ENCODE measurements at regions not wholly inside any gene's neighbourhood (a gene's known extent, or its start where the extent isn't known, plus 50 kb on each side); places are given as distances from the start of the nearest gene placed in this dataset.

DNA sequence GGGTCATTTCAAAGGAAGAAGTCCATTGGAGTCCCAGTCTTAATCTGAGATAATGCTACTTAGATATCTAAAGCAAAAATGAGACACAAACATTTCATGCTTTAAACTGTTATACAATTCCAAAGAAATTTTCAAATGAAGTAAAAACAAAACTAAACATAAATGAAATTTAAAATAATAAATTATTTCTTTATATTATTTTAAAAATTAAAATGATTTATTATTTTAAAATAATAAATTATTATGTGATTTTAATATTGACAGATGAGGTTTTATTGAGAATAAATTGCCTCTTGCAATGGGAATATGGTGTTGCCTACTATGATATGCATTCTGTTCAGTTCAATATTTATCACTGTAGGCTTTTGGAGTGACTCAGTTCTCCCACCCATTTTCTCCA lies 93.7 kb upstream of the BACH2 start:
- Histone ChIP-seq H3K27me3 (ENCODE audit: control insufficient read depth in 2 of 2, insufficient read depth in 2 of 2, low read length in 2 of 2) (peaks cover 3 to 5% of the 10 kb centered on the region in 2 donors), H3K9ac (ENCODE audit: low read depth in 1 of 2, low read length in 2 of 2) (no peak overlapping the region), H3K4me1 (ENCODE audit: control insufficient read depth in 2 of 2, insufficient read depth in 2 of 2, low read length in 2 of 2) (no peaks in the 10 kb centered on the region), H3K4me3 (ENCODE audit: low read length in 2 of 2) (no peak overlapping the region), H3K27ac (ENCODE audit: low read depth in 2 of 2, low read length in 2 of 2) (no peak overlapping the region), H3K36me3 (ENCODE audit: control insufficient read depth in 2 of 2, insufficient read depth in 2 of 2, low read length in 2 of 2) (no peaks in the 10 kb centered on the region), H3K9me3 (ENCODE audit: control insufficient read depth in 2 of 2, low read length in 2 of 2) (no peaks in the 10 kb centered on the region)

DNA sequence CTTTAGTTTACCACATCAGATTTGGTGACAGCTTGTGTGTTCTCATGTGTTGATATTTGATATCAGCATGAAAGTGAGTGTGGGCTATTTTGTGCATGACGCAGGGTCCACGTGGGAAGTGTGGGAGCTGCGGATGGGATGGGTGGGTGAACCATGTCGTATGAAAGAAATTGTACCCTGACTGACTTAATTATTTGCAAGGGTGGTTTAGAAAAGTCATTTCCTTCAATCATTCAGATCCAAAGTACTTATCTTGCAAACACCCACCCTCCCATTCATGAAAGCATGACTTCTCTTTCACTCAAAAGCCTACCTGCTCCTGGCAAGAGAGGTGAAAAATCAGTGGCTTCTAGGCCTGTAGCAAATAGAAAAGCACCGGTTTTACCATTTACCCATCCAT lies 91.8 kb upstream of the BACH2 start:
- peaks cover 0 to 3% of the 10 kb centered on the region in 2 donors for H3K27me3 ChIP-seq (ENCODE audit: control insufficient read depth in 2 of 2, insufficient read depth in 2 of 2, low read length in 2 of 2)
- no peaks in the 10 kb centered on the region for H3K4me1 ChIP-seq (ENCODE audit: control insufficient read depth in 2 of 2, insufficient read depth in 2 of 2, low read length in 2 of 2)
- no peaks in the 10 kb centered on the region for H3K36me3 ChIP-seq (ENCODE audit: control insufficient read depth in 2 of 2, insufficient read depth in 2 of 2, low read length in 2 of 2)
- H3K27ac ChIP-seq (ENCODE audit: low read depth in 2 of 2, low read length in 2 of 2): no peak overlapping the region
- no peak overlapping the region for H3K9ac ChIP-seq (ENCODE audit: low read depth in 1 of 2, low read length in 2 of 2)
- H3K4me3 ChIP-seq (ENCODE audit: low read length in 2 of 2): no peak overlapping the region
- no peaks in the 10 kb centered on the region for H3K9me3 ChIP-seq (ENCODE audit: control insufficient read depth in 2 of 2, low read length in 2 of 2)

- no peak overlapping the region for H3K9ac ChIP-seq (ENCODE audit: low read depth in 1 of 2, low read length in 2 of 2)
- no peaks in the 10 kb centered on the region for H3K4me1 ChIP-seq (ENCODE audit: control insufficient read depth in 2 of 2, insufficient read depth in 2 of 2, low read length in 2 of 2)
- H3K27ac ChIP-seq (ENCODE audit: low read depth in 2 of 2, low read length in 2 of 2): no peak overlapping the region
- H3K36me3 ChIP-seq (ENCODE audit: control insufficient read depth in 2 of 2, insufficient read depth in 2 of 2, low read length in 2 of 2): no peaks in the 10 kb centered on the region
- H3K27me3 ChIP-seq (ENCODE audit: control insufficient read depth in 2 of 2, insufficient read depth in 2 of 2, low read length in 2 of 2): peaks cover 0 to 3% of the 10 kb centered on the region in 2 donors
- H3K4me3 ChIP-seq (ENCODE audit: low read length in 2 of 2): no peak overlapping the region
- H3K9me3 ChIP-seq (ENCODE audit: control insufficient read depth in 2 of 2, low read length in 2 of 2): no peaks in the 10 kb centered on the region
Measured at GRCh38 chr6:90387826-90388225, 91.2 kb upstream of the BACH2 start.

DNA sequence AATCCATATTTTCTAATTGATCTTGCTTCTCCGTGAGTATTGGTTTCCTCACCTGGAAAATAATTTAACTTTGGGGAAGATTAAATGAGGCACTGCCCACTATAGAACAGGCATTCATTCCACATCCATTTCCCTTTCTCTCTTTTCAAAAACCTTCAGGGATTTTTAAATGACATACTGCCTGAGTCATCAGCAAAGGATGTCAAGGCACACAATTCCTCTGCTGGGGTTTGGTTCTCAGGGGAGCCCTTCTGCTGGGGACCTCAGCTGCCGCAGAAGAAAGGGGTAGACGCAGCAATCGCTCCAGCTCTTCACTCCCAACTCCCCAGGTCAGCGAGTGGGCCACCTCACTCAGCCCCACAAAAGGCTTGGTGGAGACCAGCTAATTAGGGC lies 90.7 kb upstream of the BACH2 start:
- peaks cover 0 to 3% of the 10 kb centered on the region in 2 donors for H3K27me3 ChIP-seq (ENCODE audit: control insufficient read depth in 2 of 2, insufficient read depth in 2 of 2, low read length in 2 of 2)
- no peak overlapping the region for H3K9ac ChIP-seq (ENCODE audit: low read depth in 1 of 2, low read length in 2 of 2)
- no peak overlapping the region for H3K27ac ChIP-seq (ENCODE audit: low read depth in 2 of 2, low read length in 2 of 2)
- no peak overlapping the region for H3K4me3 ChIP-seq (ENCODE audit: low read length in 2 of 2)
- no peaks in the 10 kb centered on the region for H3K9me3 ChIP-seq (ENCODE audit: control insufficient read depth in 2 of 2, low read length in 2 of 2)
- no peaks in the 10 kb centered on the region for H3K36me3 ChIP-seq (ENCODE audit: control insufficient read depth in 2 of 2, insufficient read depth in 2 of 2, low read length in 2 of 2)
- H3K4me1 ChIP-seq (ENCODE audit: control insufficient read depth in 2 of 2, insufficient read depth in 2 of 2, low read length in 2 of 2): no peaks in the 10 kb centered on the region

DNA sequence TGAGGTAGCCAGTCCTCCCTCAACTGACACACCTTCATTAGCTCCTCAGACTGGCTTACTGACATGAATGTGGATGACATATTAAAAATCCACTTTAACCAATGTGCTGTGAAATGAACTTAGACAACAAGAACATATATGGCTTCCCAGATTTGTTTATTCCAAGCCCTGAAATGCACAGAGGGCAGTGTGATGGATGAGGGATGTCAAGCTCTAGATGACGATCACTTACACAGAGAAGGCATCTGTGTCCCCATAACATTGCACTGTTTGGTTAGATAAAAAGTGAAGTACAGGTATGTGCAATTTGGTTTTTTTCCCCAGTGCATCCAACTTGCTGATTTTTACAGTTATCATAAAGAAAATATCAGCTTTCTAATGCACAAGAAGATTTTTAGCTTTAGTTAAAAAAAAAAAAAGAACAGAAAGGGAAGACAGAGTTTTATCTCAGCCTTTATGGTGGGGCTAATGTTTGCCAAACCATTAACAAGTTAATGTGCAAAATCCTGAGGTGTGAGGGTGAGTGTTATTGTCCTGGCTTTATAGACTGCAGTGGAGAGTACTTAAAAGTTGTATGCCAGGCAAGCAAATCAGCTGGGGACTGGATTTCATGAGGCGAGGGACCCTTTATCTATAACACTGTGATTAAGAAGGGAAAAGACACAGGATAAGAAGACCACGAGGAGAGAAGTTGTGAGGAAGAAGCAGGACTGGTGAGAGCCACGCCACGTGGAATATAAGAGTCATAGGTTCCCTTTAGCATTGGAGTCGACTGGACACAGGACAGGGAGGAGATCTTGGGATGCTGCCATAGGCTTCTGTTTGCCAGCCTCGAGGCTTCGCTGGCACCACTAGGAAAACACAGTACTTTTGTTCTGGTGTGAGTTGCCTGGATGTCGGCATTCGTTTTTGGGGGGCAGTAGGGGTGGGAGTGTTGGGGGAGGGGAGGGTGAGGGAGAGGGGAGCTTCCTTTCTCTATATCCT lies 90.0 kb upstream of the BACH2 start:
- Histone ChIP-seq H3K27ac (ENCODE audit: low read depth in 2 of 2, low read length in 2 of 2) (no peak overlapping the region), H3K4me1 (ENCODE audit: control insufficient read depth in 2 of 2, insufficient read depth in 2 of 2, low read length in 2 of 2) (no peaks in the 10 kb centered on the region), H3K4me3 (ENCODE audit: low read length in 2 of 2) (no peak overlapping the region), H3K36me3 (ENCODE audit: control insufficient read depth in 2 of 2, insufficient read depth in 2 of 2, low read length in 2 of 2) (no peaks in the 10 kb centered on the region), H3K27me3 (ENCODE audit: control insufficient read depth in 2 of 2, insufficient read depth in 2 of 2, low read length in 2 of 2) (peaks cover 0 to 3% of the 10 kb centered on the region in 2 donors), H3K9ac (ENCODE audit: low read depth in 1 of 2, low read length in 2 of 2) (no peak overlapping the region), H3K9me3 (ENCODE audit: control insufficient read depth in 2 of 2, low read length in 2 of 2) (no peaks in the 10 kb centered on the region)

DNA sequence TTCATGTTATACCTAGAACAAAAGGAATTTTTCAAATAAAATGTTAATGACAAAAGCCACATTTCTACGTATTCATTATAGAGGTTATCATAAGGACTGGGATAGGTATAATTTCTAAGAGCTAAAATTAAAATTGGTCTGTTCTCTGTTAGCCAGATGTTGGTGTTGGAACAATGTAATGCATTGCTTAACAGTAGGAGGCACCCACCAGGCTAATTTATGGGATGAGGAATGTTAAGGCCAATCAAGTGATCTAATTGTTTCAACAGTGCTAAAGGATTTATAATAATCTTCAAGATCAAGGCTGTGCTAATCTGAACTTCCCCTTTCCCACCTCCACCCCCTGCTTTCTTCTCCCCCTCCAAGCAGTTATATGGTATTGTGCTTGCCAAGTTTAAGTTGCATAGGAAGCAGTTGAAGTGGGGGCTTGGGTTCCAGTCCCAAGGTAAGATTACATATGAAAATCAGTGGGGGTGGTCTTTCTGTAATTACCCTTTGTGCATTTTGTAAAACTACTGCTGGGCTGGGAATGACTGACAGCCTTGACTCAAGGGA lies 89.2 kb upstream of the BACH2 start:
- H3K27me3 ChIP-seq (ENCODE audit: control insufficient read depth in 2 of 2, insufficient read depth in 2 of 2, low read length in 2 of 2): peaks cover 0 to 3% of the 10 kb centered on the region in 2 donors
- H3K9me3 ChIP-seq (ENCODE audit: control insufficient read depth in 2 of 2, low read length in 2 of 2): no peaks in the 10 kb centered on the region
- no peak overlapping the region for H3K9ac ChIP-seq (ENCODE audit: low read depth in 1 of 2, low read length in 2 of 2)
- H3K27ac ChIP-seq (ENCODE audit: low read depth in 2 of 2, low read length in 2 of 2): no peak overlapping the region
- no peak overlapping the region for H3K4me3 ChIP-seq (ENCODE audit: low read length in 2 of 2)
- no peaks in the 10 kb centered on the region for H3K4me1 ChIP-seq (ENCODE audit: control insufficient read depth in 2 of 2, insufficient read depth in 2 of 2, low read length in 2 of 2)
- no peaks in the 10 kb centered on the region for H3K36me3 ChIP-seq (ENCODE audit: control insufficient read depth in 2 of 2, insufficient read depth in 2 of 2, low read length in 2 of 2)

DNA sequence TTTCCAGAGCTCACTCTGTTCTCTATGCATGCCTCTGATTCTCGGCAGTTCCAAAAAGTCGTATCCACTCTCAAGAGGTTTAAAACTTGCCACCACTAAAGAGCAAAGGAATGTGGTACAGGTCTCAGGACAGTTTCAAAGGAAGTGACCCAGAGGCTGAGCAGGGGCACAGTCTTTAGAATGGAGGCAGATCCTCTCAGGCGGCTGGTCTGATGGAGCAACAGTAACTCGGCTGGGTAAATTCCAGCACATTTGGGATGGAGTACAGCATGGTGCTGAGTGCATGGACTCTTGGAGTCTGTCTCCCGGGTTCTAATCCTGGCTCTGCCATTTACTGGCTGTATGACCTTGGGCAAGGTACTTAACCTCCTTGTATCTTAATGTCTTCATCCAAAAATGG lies 88.1 kb upstream of the BACH2 start:
- Histone ChIP-seq H3K9ac (ENCODE audit: low read depth in 1 of 2, low read length in 2 of 2) (no peak overlapping the region), H3K4me3 (ENCODE audit: low read length in 2 of 2) (no peak overlapping the region), H3K9me3 (ENCODE audit: control insufficient read depth in 2 of 2, low read length in 2 of 2) (no peaks in the 10 kb centered on the region), H3K36me3 (ENCODE audit: control insufficient read depth in 2 of 2, insufficient read depth in 2 of 2, low read length in 2 of 2) (no peaks in the 10 kb centered on the region), H3K27me3 (ENCODE audit: control insufficient read depth in 2 of 2, insufficient read depth in 2 of 2, low read length in 2 of 2) (peaks cover 0 to 3% of the 10 kb centered on the region in 2 donors), H3K27ac (ENCODE audit: low read depth in 2 of 2, low read length in 2 of 2) (no peak overlapping the region), H3K4me1 (ENCODE audit: control insufficient read depth in 2 of 2, insufficient read depth in 2 of 2, low read length in 2 of 2) (no peaks in the 10 kb centered on the region)

DNA sequence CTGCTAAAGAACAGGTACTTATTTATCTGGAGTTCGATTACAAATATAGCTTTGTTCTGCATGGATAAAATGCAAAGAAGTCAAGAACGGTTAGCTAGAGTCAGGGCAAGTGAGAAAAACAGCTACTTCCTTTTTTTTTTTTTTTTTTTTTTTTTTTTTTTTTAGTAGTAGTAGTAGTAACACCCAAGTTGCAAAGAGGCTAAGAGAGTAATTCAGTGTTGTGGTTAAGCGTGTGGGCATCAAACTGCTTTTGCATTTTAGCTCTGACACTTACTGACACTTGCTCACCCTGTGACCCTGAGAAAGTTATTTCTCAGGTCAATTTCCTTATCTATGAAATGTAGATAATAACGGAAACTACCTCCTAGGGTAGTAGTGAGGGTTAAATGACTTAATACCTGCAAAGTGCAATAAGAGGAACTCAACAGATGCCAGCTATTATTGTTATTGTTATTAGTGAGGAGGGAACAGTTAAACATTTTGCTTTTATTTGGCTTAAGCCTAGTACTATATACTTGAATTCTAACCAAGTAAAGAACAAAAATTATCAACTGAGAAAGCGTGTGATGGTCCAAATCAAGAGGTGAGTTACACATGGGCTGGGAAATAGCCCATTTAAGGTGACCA lies 86.7 kb upstream of the BACH2 start:
- H3K9ac ChIP-seq (ENCODE audit: low read depth in 1 of 2, low read length in 2 of 2): no peak overlapping the region
- no peak overlapping the region for H3K4me3 ChIP-seq (ENCODE audit: low read length in 2 of 2)
- peaks cover 0 to 6% of the 10 kb centered on the region in 2 donors for H3K27me3 ChIP-seq (ENCODE audit: control insufficient read depth in 2 of 2, insufficient read depth in 2 of 2, low read length in 2 of 2)
- H3K9me3 ChIP-seq (ENCODE audit: control insufficient read depth in 2 of 2, low read length in 2 of 2): no peaks in the 10 kb centered on the region
- H3K4me1 ChIP-seq (ENCODE audit: control insufficient read depth in 2 of 2, insufficient read depth in 2 of 2, low read length in 2 of 2): no peaks in the 10 kb centered on the region
- H3K36me3 ChIP-seq (ENCODE audit: control insufficient read depth in 2 of 2, insufficient read depth in 2 of 2, low read length in 2 of 2): no peaks in the 10 kb centered on the region
- no peak overlapping the region for H3K27ac ChIP-seq (ENCODE audit: low read depth in 2 of 2, low read length in 2 of 2)

DNA sequence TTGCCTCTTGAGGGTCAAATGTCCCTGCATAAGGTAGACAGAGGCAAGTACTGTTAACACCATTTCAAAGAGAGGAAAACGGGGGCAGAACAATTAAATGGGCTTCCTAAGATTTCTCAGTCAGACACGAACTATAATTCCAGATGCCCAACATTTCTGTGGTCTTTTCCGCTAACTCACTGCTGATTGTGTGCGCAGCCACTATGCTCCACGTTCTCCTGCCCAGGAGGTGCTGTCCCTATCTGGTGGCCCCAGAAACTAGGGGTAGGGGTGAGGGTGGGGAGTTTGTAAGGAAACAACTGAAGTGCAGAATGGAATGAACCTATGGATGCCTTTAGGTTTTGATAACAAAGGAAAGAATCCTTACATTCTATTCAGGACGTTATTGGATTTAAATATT lies 86.1 kb upstream of the BACH2 start:
- no peak overlapping the region for H3K9ac ChIP-seq (ENCODE audit: low read depth in 1 of 2, low read length in 2 of 2)
- peaks cover 0 to 3% of the 10 kb centered on the region in 2 donors for H3K27me3 ChIP-seq (ENCODE audit: control insufficient read depth in 2 of 2, insufficient read depth in 2 of 2, low read length in 2 of 2)
- no peaks in the 10 kb centered on the region for H3K4me1 ChIP-seq (ENCODE audit: control insufficient read depth in 2 of 2, insufficient read depth in 2 of 2, low read length in 2 of 2)
- H3K36me3 ChIP-seq (ENCODE audit: control insufficient read depth in 2 of 2, insufficient read depth in 2 of 2, low read length in 2 of 2): no peaks in the 10 kb centered on the region
- no peak overlapping the region for H3K27ac ChIP-seq (ENCODE audit: low read depth in 2 of 2, low read length in 2 of 2)
- H3K4me3 ChIP-seq (ENCODE audit: low read length in 2 of 2): no peak overlapping the region
- no peaks in the 10 kb centered on the region for H3K9me3 ChIP-seq (ENCODE audit: control insufficient read depth in 2 of 2, low read length in 2 of 2)
